DND-41 (cell line): ENCODE measurements at regions not wholly inside any gene's neighbourhood (a gene's known extent, or its start where the extent isn't known, plus 50 kb on each side); places are given as distances from the start of the nearest gene placed in this dataset.
"Not testable (repeated sequence)": the region's sequence is repeated elsewhere in the genome, so short reads cannot be mapped to it uniquely, and the experiment has no call there.

Source experiments
- CTCF ChIP-seq: IDR thresholded peaks from 2 replicates; pipeline ENCODE4 v1.5.1; 2012; ENCODE audit warnings: borderline replicate concordance, low read length, moderate library complexity, mild to moderate bottlenecking; ENCODE audit not compliant: poor library complexity, severe bottlenecking; ENCODE audit errors: extremely low read depth
- EZH2 ChIP-seq: IDR thresholded peaks from 3 replicates; pipeline ENCODE4 v1.6.1; 2012; ENCODE audit warnings: borderline replicate concordance, low read depth, mild to moderate bottlenecking, moderate library complexity, low read length, inconsistent platforms; ENCODE audit not compliant: severe bottlenecking

DNA sequence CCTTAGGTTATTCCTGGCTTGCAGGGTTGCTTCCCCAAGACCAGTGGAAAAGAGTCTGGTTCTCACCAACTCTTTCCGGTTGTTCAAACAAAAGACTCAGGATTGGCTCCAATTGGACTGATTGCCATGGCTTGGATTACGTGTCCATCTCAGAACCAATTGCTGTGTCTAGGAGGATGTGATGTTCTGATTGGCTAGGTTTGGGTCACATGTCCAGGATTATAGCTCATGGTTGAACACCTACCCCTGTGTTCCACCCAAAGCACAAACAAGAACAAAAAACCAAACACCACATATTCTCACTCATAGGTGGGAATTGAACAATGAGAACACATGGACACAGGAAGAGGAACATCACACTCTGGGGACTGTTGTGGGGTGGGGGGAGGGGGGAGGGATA lies 116.0 kb downstream of the C12orf75 start:
- not testable (repeated sequence) for TF ChIP-seq EZH2, CTCF
